ENCODE measurements at regions not wholly inside any gene's neighbourhood (a gene's known extent, or its start where the extent isn't known, plus 50 kb on each side); places are given as distances from the start of the nearest gene placed in this dataset.

- TF ChIP-seq ZBTB26 (tag by site-specific recombination; optimal IDR thresholded peaks at IDR 0.05) (no peak), PRDM4 (tag by site-specific recombination; IDR thresholded peaks at IDR 0.05) (no peak)
Observed at GRCh38 chr12:87518036-87518435, 511.2 kb downstream of the C12orf50 start (continued).

- no peak overlapping the region for H3K4me3 ChIP-seq (ENCODE audit: low read depth, low read length)
- CTCF ChIA-PET, result interaction anchor here (0.6 to 0.9 kb wide), 2 partner anchors 66 to 335 kb away, joined by 3 read pairs; no protein-coding TSS in a partner anchor
- H3K27ac ChIP-seq (ENCODE audit: extremely low read depth, low read depth, low read length), result no peak overlapping the region
- H3K4me1 ChIP-seq (ENCODE audit: control insufficient read depth, insufficient read depth, low read length), result no peaks in the 10 kb centered on the region
- no peaks in the 10 kb centered on the region for H3K36me3 ChIP-seq (ENCODE audit: control insufficient read depth in 2 of 2, insufficient read depth in 1 of 2, low read length in 2 of 2)
- POLR2A ChIA-PET, result no interaction called here
- H3K9me3 ChIP-seq (ENCODE audit: control insufficient read depth, insufficient read depth, low read depth, low read length), result no peaks in the 10 kb centered on the region
- TF ChIP-seq ZNF280D (tag by site-specific recombination; IDR thresholded peaks at IDR 0.05) (no peak), ZBTB1 (tag by site-specific recombination; IDR thresholded peaks at IDR 0.05) (no peak), ZNF707 (tag by site-specific recombination; IDR thresholded peaks at IDR 0.05) (no peak), ZNF19 (tag by site-specific recombination; IDR thresholded peaks at IDR 0.05; ENCODE audit: low read depth) (no peak), ZNF239 (tag by site-specific recombination; IDR thresholded peaks at IDR 0.05) (no peak), ZNF248 (tag by site-specific recombination; IDR thresholded peaks at IDR 0.05) (no peak), ZNF391 (tag by site-specific recombination; IDR thresholded peaks at IDR 0.05; ENCODE audit: borderline replicate concordance, low read depth) (no peak), ZNF514 (tag by site-specific recombination; IDR thresholded peaks at IDR 0.05) (no peak), ZNF23 (tag by site-specific recombination; IDR thresholded peaks at IDR 0.05; ENCODE audit: borderline replicate concordance) (no peak), ZBTB6 (tag by site-specific recombination; IDR thresholded peaks at IDR 0.05) (no peak), PRDM6 (tag by site-specific recombination; IDR thresholded peaks at IDR 0.05) (no peak), ZFHX2 (tag by site-specific recombination; conservative IDR thresholded peaks at IDR 0.05) (no peak), OVOL3 (tag by site-specific recombination; IDR thresholded peaks at IDR 0.05) (no peak), ZNF350 (tag by site-specific recombination; IDR thresholded peaks at IDR 0.05) (no peak)
Observed at GRCh38 chr12:87513536-87514280, 515.5 kb downstream of the C12orf50 start.
